ENCODE measurements at regions not wholly inside any gene's neighbourhood (a gene's known extent, or its start where the extent isn't known, plus 50 kb on each side); places are given as distances from the start of the nearest gene placed in this dataset.

- no peaks in the 10 kb centered on the region for H3K27me3 ChIP-seq
- no peak for TF ChIP-seq EZH2phosphoT487 (IDR thresholded peaks at IDR 0.05; ENCODE audit: low read depth, severe bottlenecking, unreplicated experiment)
- TF ChIP-seq CTCF (IDR thresholded peaks at IDR 0.05; ENCODE audit: poor library complexity): no peak
- TF ChIP-seq EZH2 (IDR thresholded peaks at IDR 0.05; ENCODE audit: borderline replicate concordance): no peak
- 90% methylated on average over 10 of the region's 10 CpGs for WGBS (ENCODE audit: low lambda C conversion rate, missing lambda C conversion rate)
Observed at GRCh38 chr2:219722276-219722879, 94.9 kb downstream of the SLC4A3 start.

GRCh38 chr2:219723311-219723710 is 95.9 kb downstream of the SLC4A3 start:
- Histone ChIP-seq H3K27ac (no peak overlapping the region), H3K9me2 (replicated peaks; ENCODE audit: insufficient read depth) (no peaks in the 10 kb centered on the region), H3K4me1 (ENCODE audit: insufficient read depth) (peaks cover 11% of the 10 kb centered on the region), H3K79me2 (no peaks in the 10 kb centered on the region), H3K4me2 (no peak overlapping the region), H2AFZ (no peak overlapping the region), H4K20me1 (ENCODE audit: insufficient read depth, poor library complexity, severe bottlenecking) (no peaks in the 10 kb centered on the region), H3K36me3 (replicated peaks; ENCODE audit: insufficient read depth, low read depth) (no peaks in the 10 kb centered on the region), H3K9me3 (ENCODE audit: low read depth) (no peaks in the 10 kb centered on the region), H3K27me3 (no peaks in the 10 kb centered on the region), H3K4me3 (no peak overlapping the region)
- TF ChIP-seq EZH2 (IDR thresholded peaks at IDR 0.05; ENCODE audit: borderline replicate concordance) (no peak), CTCF (IDR thresholded peaks at IDR 0.05; ENCODE audit: poor library complexity) (no peak)
- WGBS (ENCODE audit: low lambda C conversion rate, missing lambda C conversion rate): 97% methylated on average over 4 of the region's 4 CpGs
- no peak for DNase-seq (ENCODE audit: low spot score)

More at GRCh38 chr2:219722276-219722879, 94.9 kb downstream of the SLC4A3 start:
- Histone ChIP-seq H4K20me1 (ENCODE audit: insufficient read depth, poor library complexity, severe bottlenecking) (no peaks in the 10 kb centered on the region), H3K79me2 (no peaks in the 10 kb centered on the region), H3K4me2 (no peak overlapping the region), H3K4me3 (no peak overlapping the region), H3K9me2 (replicated peaks; ENCODE audit: insufficient read depth) (no peaks in the 10 kb centered on the region), H2AFZ (no peak overlapping the region), H3K27ac (no peak overlapping the region), H3K36me3 (replicated peaks; ENCODE audit: insufficient read depth, low read depth) (no peaks in the 10 kb centered on the region), H3K9me3 (ENCODE audit: low read depth) (no peaks in the 10 kb centered on the region), H3K4me1 (ENCODE audit: insufficient read depth) (peaks cover 7% of the 10 kb centered on the region)
- DNase-seq (ENCODE audit: low spot score): peak; percentile 15

GRCh38 chr2:219724628-219725027 is 97.2 kb downstream of the SLC4A3 start:
- DNase-seq (ENCODE audit: low spot score): peak; percentile 42
- no peak overlapping the region for H3K4me3 ChIP-seq
- H3K27ac ChIP-seq: peak overlapping the region; percentile 47
- H3K9me3 ChIP-seq (ENCODE audit: low read depth): no peaks in the 10 kb centered on the region
- peaks cover 21% of the 10 kb centered on the region for H3K4me1 ChIP-seq (ENCODE audit: insufficient read depth)
- WGBS (ENCODE audit: low lambda C conversion rate, missing lambda C conversion rate): 35% methylated on average over 1 of the region's 1 CpG
- no peak overlapping the region for H3K4me2 ChIP-seq
- no peaks in the 10 kb centered on the region for H3K79me2 ChIP-seq
- H2AFZ ChIP-seq: no peak overlapping the region
- no peaks in the 10 kb centered on the region for H4K20me1 ChIP-seq (ENCODE audit: insufficient read depth, poor library complexity, severe bottlenecking)
- TF ChIP-seq EZH2 (IDR thresholded peaks at IDR 0.05; ENCODE audit: borderline replicate concordance) (no peak), CTCF (IDR thresholded peaks at IDR 0.05; ENCODE audit: poor library complexity) (no peak), EZH2phosphoT487 (IDR thresholded peaks at IDR 0.05; ENCODE audit: low read depth, severe bottlenecking, unreplicated experiment) (no peak)
- no peaks in the 10 kb centered on the region for H3K9me2 ChIP-seq (replicated peaks; ENCODE audit: insufficient read depth)
- H3K36me3 ChIP-seq (replicated peaks; ENCODE audit: insufficient read depth, low read depth): no peaks in the 10 kb centered on the region
- H3K27me3 ChIP-seq: no peaks in the 10 kb centered on the region

Data from hepatocyte (in vitro differentiated cells).